Right kidney (tissue), 1 donor: ENCODE measurements at regions not wholly inside any gene's neighbourhood (a gene's known extent, or its start where the extent isn't known, plus 50 kb on each side); places are given as distances from the start of the nearest gene placed in this dataset.
"Not testable (repeated sequence)": the region's sequence is repeated elsewhere in the genome, so short reads cannot be mapped to it uniquely, and the experiment has no call there.

Experiments used
- DNase-seq: peaks from one replicate; pipeline ENCODE4 v3.0.0-alpha.2; 2016

DNA sequence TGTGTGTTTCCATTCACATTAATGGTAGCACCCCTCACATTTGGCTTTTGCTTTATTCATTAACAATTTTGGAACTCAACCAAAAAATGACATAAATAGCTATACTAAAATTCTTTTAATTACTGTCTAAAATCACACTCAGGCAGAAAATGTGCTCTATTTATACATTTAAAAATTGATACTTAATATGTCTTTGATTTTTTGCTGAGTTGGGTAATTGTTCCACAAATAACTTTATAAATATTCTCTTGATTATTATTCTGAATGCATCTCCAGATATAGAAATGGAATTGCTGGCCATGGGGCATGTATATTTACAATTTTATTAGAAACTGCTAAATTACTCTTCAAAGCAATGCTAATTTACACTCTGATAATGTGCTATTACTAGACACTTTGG, 658.7 kb upstream of the CHRM3 start:
- no peak for DNase-seq

DNA sequence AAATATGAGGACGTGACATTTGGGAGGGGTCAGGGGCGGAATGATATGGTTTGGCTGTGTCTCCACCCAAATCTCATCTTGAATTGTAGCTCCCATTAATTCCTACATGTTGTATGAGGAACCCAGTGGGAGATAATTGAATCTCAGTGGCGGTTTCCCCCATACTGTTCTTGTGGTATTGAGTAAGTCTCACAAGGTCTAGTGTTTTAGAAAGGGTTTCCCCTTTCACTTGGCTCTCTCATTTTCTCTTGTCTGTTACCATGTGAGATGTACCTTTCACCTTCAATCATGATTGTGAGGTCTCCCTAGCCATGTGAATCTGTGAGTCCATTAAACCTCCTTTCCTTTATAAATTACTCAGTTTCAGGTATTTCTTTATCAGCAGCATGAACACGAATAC, 663.6 kb upstream of the CHRM3 start:
- DNase-seq = no peak

DNA sequence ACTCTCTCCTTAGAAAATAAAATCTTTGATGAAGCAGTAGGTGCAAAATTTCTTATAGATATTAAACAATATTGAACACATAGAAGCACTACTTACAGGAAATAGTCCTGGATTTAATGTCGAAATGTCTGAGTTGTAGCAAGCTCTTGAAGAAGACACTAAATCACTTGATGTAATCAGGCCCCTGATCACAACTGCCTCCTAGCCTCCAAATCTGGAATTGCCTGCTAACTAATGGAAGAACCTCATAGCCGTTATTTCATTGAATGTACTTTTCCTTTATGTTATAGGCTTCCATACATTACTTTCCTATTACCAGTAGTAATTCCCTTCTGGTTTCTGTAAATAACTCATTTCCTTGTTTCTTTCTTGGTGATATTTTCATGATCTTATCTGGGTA, 675.7 kb upstream of the CHRM3 start:
- no peak for DNase-seq

DNA sequence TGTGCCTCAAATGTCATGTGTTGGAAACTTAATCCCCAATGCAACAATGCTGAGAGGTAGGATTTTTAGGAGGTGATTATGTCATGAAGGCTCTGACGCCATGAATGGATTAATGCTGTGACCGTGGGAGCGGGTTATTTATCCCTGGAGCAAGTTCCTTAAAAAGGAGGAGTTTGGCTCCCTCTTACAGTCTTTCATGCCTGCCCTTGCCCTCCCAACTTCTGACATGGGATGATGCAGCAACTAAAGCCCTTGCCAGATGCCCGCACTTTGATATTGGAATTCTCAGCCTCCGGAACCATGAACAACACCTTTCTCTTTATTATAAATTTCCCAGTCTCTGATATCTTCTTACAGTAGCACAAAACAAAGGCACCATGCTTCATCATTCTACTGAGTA, 685.3 kb upstream of the CHRM3 start:
- no peak for DNase-seq

DNA sequence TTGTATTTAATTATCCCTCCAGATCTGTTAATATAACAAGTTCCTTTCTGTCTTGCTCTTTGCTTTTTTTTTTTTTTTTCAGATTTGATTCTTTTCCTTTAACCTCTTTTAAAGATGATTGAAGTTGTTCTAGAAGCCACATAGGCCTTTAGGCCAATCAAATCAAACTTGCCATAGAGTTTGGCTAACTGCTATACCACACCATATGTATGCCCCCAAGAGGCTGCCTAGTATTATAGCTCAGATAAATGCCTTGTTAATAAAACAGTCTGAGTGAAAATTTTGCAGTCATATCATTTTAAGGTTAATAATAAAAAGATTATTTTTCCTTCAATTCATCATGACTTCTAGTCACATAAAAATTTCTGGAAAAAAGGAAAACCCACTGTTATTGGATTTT, 696.0 kb upstream of the CHRM3 start:
- no peak for DNase-seq

DNA sequence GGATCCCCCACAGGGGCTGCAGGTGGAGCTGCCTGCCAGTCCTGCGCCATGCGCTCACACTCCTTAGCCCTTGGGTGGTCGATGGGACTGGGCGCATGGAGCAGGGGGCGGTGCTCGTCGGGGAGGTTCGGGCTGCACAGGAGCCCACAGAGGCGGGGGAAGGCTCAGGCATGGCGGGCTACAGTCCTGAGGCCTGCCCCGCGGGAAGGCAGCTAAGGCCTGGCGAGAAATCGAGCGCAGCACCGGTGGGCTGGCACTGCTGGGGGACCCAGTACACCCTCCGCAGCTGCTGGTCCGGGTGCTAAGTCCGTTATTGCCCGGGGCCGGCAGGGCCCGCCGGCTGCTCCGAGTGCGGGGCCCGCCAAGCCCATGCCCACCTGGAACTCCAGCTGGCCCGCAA, 701.8 kb upstream of the CHRM3 start:
- not testable (repeated sequence) for DNase-seq

DNA sequence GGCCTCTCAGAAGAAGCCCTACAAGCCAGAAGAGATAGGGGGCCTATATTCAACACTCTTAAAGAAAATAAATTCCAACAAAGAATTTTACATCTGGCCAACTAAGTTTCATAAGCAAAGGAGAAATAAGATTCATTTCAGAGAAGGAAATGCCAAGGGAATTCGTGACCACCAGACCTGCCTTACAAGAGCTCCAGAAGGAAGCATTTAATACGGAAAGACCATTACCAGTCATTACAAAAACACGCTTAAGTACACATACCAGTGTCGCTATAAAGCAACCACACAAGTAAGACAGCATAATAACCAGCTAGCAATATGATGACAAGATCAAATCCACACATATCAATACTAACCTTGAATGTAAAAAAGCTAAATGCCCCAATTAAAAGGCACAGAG, 704.9 kb upstream of the CHRM3 start:
- no peak for DNase-seq

DNA sequence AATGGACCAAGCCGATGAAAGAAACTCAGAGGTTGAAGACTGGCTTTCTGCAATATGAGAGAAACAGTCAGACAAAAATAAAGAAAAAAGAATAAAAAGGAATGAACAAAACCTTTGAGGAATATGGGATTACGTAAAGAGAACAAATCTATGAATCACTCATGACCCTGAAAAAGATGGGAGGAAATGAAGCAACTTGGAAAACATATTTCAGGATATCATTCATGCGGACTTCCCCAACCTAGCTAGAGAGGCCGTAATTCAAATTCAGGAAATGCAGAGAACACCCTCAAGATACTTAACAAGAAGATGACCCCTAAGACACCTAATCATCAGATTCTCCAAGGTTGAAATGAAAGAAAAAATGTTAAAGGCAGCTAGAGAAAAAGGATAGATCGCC, 705.3 kb upstream of the CHRM3 start:
- no peak for DNase-seq

DNA sequence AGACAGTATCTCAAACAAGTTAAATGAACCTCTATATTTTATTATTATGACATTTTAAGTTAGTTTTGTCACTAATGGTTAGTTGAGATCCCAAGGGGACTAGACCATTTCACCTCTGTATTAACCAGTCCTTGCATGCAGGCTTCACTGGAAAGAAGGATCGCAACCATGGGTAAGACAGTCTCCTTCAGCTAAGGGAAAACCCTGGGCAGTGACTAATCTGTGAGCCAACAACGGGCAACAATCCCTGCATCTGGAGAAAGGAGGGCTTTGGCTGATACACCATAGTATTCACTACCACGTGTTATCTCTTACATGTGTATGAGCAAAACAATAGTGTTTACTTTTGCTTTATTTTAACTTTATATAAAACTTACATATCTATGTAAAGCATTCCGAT, 708.8 kb upstream of the CHRM3 start:
- DNase-seq = no peak

DNA sequence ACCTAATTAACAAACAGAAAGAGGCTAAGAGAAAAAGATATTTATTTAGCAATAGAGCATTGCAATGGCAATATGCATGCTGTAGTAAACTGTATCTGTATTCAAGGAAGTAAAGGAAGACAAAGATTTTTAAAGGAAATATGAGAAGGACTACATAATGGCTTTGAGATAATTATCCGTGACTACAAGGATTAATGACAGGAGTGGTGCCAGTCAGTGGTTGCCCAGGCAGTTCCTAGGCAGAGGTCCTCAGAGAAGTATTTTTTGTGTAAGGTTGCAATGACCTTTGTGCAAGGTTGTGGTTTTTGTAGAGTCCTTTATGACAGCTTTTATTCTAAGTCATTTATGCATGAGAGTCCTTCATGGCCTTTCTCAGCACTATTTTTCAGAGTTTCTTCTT, 711.1 kb upstream of the CHRM3 start:
- no peak for DNase-seq

DNA sequence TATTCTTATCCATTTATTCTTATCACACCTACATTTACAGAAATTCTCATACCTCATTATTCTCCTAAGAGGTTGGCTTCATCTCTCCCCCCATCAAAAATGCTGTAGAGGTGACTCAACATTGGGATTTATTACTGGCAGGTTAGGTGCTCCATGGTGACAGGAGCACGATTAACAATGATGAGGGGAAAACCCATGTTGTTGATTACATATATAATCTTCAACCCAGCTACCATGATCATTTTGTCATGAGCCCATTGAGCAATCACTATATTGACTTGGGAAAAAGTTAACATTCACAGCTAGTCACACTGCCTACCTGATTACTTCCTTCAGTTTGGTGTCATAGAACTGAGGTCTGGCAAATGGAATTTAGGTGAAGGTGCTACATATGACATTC, 712.1 kb upstream of the CHRM3 start:
- no peak for DNase-seq

DNA sequence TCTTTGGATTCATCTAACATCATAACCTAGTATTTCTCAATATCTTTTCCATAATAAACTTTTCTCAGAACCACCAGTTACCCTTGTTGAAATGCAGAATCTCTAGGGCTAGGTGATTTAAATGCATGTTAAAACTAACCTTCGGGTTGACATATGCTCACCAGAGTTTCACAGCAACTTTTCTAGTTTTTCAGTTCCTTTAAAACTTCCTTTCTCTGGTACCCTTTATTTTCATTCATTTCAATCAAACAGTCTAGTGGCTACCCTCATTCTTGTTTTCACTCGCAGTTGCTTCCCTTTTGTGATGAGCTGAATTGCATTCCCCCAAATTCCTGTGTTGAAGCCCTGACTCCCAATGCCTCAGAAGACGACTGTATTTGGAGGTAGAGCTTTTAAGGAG, 712.8 kb upstream of the CHRM3 start:
- no peak for DNase-seq

DNA sequence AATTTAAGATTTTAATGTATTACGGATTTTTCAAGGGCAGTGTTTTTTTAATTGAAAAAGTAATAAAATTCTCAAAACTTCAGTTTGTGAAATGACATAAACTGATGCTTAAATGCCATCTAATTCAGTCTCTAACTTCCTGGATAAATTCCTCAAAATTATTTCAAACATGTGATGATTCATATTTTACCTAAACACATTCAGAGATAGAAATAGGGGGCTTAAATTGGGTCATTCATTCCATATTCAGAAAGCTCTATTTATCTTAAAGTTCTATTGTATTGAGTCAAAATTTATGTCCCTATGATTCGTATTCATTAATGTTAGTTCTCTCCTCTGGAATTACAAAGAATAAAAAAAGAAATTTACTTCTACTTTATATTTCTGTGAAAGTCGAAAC, 713.6 kb upstream of the CHRM3 start:
- no peak for DNase-seq

DNA sequence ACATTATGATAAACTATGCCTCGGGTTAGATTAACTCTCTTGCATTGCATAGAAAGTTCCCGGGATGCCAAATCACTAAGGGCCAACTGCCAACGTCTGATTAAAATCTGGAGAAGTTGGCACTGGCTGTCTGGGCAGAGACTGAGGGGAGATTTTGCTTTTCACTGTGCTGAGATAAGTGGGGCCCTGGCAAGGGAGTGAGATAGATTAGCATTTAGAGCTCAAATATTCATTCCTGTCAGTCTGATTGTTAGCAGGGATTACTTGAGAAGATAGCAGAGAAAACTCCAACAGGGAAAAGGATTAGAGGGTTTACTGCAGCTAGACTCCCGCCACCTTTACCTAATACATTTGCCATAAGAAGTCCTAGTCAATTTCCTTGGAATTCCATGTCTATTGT, 714.1 kb upstream of the CHRM3 start:
- no peak for DNase-seq

DNA sequence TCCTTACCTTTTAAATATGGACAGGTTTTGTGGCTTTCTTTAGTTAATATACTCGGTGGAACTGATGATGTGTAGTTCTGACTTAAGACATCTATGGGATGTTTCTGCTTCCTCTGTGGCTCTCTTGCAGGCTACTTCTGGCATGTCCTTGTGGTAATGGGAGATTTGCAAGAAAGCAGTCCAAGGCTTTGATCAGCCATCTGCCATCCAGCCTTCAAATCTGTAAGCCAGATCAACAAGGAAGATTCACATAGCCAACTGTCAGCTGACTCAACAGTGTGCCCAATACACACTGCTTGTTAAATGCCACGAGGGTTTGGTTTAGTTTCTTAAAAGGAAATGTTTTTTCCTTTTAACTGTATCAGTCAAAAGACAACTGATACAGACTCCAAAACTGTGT, 722.2 kb upstream of the CHRM3 start:
- no peak for DNase-seq

DNA sequence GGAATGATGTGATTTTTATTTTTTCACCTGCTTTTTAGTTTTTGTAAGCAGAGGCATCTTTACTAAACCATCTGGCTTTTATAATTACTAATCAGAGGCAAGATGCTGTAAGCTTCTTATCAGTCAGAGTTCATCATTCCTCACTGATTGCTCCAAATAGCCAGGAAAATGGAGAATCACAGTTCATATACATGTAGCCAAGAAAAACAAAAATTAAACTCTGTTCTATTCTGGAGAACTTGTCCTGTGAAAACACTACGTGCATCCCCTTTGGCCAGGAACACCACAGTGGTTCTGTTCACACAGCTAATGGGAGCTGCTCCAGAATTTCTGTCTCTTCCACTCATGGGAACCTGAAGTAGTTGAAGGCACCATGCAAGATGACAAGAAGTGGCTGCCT, 725.5 kb upstream of the CHRM3 start:
- no peak for DNase-seq

DNA sequence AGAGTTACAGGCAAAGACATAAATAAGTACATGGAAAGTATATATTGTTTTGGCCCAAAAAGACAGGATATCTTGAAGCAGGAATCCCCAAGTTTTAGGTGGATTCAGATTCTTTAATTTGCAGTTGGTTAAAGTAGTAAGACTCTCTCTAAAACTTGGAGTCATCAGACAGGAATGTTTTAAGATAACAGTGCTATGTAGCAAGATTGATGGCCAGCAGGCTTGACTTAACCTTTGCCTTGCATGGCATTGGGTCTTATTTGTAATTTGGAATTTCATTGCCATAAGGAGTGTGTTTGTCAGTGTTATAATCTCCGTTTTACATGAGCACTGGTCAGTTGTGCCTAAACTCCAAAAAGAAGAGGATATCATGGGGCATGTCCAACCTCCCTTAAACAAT, 727.6 kb upstream of the CHRM3 start:
- DNase-seq = no peak

DNA sequence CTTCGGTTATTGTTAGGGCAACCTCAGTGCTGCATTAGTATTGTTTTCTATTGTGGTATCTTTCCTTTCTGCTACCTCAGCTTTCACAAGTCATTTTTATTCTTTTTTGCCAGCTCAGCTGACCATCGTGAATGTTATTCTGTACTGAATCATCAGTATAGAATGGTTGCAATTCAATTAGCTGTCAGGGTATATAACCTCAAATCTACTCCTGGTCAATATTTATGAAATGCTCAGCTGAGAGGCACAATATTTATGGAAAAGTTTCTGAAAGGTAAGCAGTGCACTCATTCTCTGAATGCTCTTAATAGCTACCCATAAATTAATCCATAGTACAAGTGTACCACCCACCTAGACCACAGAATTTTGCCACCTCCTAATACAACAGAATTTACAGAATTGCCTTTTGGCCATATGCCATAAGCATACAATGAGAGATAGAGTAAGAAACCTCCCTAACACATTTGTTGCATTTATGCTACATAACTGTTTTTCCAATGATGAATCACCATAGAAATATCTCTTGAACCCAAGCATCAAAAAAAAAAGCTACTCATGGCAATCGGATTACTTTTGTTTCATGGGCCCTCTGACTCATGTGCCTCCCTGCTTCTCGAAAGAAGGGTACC, 732.6 kb upstream of the CHRM3 start:
- DNase-seq = no peak

DNA sequence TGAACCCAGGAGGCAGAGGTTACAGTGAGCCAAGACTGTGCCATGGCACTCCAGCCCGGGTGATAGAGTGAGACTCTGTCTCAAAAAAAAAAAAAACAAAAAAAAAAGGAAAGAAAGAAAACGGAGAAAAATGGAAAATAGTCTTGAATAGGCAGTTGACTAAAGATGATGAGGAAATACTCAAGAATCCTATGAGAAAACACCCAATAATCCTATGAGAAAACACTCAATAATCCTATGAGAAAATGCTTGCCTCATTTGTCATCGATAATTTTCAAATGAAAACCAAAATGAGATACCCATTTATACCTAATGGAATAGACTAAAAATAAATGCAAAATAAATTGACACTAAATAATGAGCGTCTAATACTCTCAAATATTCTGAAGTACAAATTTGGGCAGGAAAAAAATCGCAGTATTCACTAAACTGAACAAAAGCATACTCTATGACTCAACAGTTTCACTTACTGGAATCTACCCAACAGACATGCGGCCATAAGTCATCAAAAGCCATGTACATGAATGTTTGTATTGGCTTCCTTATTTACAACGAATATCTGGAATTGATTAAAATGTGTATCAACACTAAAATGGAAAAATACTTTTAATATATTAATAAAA, 733.9 kb upstream of the CHRM3 start:
- DNase-seq = no peak

DNA sequence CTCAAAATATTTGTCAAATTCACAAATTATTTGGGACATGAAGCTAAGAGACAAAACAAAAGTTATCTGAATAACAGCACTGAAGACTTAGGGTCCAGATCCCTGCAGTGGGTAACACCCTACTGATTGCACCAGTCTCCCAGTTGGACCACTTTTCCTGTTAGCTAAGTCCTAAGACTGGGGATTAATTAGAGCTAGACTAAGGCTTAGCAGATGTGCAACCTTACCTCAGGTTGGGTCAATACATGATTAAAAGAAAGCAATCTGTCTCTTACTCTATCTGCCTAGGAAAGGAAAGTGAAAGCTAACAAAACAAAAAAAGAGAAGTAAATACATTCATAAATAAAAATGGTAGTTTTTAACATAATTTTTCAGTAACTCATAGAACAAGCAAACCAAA, 737.2 kb upstream of the CHRM3 start:
- DNase-seq = no peak

DNA sequence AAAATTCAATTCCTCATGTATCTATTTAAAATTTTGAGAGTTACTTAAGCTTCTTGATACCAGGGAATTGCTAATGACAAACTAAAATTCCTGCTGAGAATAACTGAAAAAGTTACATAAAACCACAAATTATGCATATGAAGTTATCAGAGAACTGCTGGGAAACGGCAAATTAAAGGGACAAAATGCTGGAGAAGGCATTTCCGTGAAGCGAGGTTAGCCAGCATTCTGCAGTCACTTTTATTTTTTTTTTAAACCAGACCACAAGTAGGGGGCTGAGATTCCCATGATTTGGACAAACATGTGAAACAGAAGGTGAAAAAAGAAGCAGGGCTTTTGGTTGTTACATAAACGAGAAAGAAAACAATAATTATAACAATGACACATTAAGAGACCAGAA, 737.6 kb upstream of the CHRM3 start:
- no peak for DNase-seq

DNA sequence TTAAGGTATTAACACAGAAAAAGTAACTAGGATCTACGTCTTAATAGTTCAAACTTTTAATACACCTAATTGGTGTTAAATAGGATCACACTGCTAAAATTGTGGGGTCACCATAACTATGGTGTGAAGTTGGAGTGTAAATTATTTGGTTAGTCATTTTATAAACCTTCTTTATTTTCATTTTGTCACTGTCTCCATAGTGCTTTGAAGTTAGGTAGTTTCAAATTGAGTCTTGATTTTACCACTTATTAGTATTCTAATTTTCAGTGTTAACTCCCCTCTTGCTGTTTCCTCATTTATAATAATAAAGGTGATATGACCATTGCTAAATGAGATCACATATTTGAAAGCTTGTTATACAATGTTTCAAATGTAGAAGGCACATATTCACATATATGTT, 738.1 kb upstream of the CHRM3 start:
- no peak for DNase-seq

DNA sequence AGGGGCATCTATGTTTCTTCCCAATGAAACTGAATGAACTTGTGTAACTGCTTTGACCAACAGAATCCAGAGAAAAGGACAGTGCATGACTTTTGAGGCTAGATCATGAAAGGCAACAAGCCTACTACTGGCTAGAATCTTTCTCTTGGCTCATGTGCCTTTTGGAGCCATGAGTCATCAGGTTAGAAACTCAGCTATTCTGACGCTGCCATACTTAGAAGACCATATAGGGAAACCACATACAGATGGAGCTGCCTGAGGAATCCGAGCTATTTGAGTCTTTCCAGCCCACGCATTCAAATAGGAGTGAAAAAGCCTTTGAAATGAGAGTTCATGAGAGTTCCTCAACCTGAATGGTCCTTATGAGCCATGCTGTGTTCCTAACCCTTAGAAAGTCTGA, 738.5 kb upstream of the CHRM3 start:
- DNase-seq = no peak

DNA sequence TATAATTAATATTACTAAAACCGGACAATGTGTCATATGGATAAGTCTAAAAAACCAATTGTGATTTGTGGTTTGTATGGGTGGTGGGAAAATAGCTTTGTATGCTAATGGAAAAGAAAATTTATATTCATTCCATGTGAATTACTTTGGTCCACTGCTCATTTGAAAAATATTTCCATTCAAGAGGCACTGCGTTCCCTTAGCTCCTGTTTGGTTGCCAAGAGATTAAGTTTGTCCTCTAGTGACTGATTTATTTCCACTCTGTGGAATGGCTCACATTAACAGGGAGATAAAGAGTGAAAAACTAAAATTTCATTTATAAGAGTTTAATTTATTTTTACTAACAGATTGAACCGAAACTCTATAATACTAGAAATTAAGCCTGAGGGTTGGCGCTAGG, 744.1 kb upstream of the CHRM3 start:
- DNase-seq = no peak

DNA sequence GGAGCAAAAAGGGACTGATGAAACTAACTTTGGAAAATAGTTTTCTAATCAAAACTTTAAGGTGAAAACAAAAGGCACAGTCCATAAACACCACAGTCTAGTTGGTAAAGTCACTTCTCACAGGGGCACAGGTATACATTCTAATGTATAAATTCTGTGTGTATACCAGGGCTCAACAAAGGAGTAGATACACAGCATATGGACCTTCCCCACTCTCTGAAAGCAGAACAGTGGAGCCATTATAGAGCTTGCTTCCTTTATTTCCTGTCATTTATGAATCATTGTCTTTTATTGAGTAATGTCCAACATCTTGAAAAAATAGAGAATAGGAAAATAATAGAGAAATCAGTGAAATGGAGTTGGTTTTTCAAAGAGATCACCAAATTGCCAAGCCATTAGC, 746.5 kb upstream of the CHRM3 start:
- no peak for DNase-seq
